PFSK-1 (cell line): ENCODE measurements at regions not wholly inside any gene's neighbourhood (a gene's known extent, or its start where the extent isn't known, plus 50 kb on each side); places are given as distances from the start of the nearest gene placed in this dataset.

Source experiments
- FOXP2 ChIP-seq: optimal IDR thresholded peaks from 2 replicates; pipeline ENCODE3; 2011; ENCODE audit warnings: borderline replicate concordance, control low read depth, inconsistent platforms; ENCODE audit not compliant: insufficient read depth; ENCODE audit errors: extremely low read length, extremely low read depth
- POLR2AphosphoS5 ChIP-seq: IDR thresholded peaks from 2 replicates; pipeline ENCODE4 v1.6.1; 2012; ENCODE audit warnings: low read depth, mild to moderate bottlenecking, control low read depth, low read length, moderate library complexity
- SIN3A ChIP-seq: IDR thresholded peaks from 2 replicates; pipeline ENCODE4 v1.6.1; 2012; ENCODE audit warnings: mild to moderate bottlenecking, low read length, moderate library complexity, borderline replicate concordance; ENCODE audit not compliant: insufficient read depth
- TAF1 ChIP-seq: IDR thresholded peaks from 2 replicates; pipeline ENCODE4 v1.6.1; 2012; ENCODE audit warnings: low read length, control low read depth, borderline replicate concordance; ENCODE audit not compliant: insufficient read depth
- TF ChIP-seq, protein P1 (sequence below), 2 experiments: IDR thresholded peaks; 2 replicates each; pipeline versions ENCODE4 v1.6.1 to v1.8.0; 2011 to 2012; ENCODE audit warnings: low read depth in 2 of 2, low read length in 2 of 2, control low read depth in 1 of 2, inconsistent platforms in 1 of 2, mild to moderate bottlenecking in 1 of 2, moderate library complexity in 1 of 2; ENCODE audit not compliant: insufficient read depth in 1 of 2

DNA sequence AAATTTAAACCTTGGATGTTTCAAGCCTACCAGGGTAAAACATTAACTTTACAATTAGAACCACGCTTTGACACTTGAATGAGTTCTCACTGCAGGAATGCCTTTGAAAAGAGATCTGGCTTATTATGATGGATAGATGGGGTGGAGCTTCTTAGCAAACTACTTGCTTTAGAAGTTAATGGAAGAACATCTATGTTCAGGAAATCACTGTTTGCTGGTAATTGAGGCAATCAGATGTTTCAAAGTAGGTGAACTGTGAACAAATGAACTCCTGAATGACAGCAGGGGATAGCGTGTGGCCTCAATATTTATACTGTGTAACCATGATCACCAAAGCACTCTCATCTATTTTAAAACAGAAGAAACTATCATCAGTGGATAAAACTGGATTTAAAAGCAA is 383.6 kb downstream of the PIK3C3 start:
- no peak for TF ChIP-seq TAF1
- TF ChIP-seq POLR2AphosphoS5 = no peak
- TF ChIP-seq SIN3A = no peak
- TF ChIP-seq, protein P1, sequence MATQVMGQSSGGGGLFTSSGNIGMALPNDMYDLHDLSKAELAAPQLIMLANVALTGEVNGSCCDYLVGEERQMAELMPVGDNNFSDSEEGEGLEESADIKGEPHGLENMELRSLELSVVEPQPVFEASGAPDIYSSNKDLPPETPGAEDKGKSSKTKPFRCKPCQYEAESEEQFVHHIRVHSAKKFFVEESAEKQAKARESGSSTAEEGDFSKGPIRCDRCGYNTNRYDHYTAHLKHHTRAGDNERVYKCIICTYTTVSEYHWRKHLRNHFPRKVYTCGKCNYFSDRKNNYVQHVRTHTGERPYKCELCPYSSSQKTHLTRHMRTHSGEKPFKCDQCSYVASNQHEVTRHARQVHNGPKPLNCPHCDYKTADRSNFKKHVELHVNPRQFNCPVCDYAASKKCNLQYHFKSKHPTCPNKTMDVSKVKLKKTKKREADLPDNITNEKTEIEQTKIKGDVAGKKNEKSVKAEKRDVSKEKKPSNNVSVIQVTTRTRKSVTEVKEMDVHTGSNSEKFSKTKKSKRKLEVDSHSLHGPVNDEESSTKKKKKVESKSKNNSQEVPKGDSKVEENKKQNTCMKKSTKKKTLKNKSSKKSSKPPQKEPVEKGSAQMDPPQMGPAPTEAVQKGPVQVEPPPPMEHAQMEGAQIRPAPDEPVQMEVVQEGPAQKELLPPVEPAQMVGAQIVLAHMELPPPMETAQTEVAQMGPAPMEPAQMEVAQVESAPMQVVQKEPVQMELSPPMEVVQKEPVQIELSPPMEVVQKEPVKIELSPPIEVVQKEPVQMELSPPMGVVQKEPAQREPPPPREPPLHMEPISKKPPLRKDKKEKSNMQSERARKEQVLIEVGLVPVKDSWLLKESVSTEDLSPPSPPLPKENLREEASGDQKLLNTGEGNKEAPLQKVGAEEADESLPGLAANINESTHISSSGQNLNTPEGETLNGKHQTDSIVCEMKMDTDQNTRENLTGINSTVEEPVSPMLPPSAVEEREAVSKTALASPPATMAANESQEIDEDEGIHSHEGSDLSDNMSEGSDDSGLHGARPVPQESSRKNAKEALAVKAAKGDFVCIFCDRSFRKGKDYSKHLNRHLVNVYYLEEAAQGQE (IDR thresholded peaks at IDR 0.05; ENCODE audit: insufficient read depth in 1 of 2, low read depth in 2 of 2, low read length in 2 of 2) = no peak
- TF ChIP-seq FOXP2 = no peak

GRCh38 chr18:42339372-42339771 is 384.3 kb downstream of the PIK3C3 start:
- TF ChIP-seq, protein P1 (IDR thresholded peaks at IDR 0.05; ENCODE audit: insufficient read depth in 1 of 2, low read depth in 2 of 2, low read length in 2 of 2) = no peak
- TF ChIP-seq TAF1 (no peak), SIN3A (no peak), FOXP2 (no peak), POLR2AphosphoS5 (no peak)

DNA sequence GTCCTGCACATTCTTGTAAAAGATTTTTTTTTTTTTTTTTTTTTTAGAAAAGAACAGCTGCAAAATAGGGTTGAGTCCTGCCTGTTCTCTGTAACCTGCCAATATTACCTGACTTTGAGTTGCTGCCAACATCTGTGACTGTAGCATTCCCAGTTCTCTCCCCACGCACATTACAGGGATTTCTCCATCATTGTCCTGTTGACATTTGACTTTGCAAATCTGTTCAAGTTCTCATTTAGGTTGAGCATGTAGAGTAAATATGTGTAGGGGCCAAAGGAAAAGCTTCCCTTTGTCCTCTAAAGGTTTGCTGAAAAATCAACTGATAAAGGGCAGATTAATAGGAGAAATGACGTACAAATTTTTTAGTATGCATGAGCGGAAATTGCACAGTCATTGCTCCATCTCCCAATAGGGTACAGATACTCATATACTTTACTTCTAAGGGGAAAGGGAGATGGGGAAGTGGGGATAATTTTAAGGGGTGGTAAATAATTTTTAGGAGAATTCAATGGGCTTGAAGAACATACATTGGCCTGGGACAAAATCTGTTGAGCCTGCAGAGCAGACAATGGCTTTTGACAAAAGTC is 385.5 kb downstream of the PIK3C3 start:
- no peak for TF ChIP-seq SIN3A
- TF ChIP-seq FOXP2 = no peak
- no peak for TF ChIP-seq POLR2AphosphoS5

GRCh38 chr18:42341423-42341822 is 386.4 kb downstream of the PIK3C3 start:
- TF ChIP-seq, protein P1 (IDR thresholded peaks at IDR 0.05; ENCODE audit: insufficient read depth in 1 of 2, low read depth in 2 of 2, low read length in 2 of 2) = no peak
- no peak for TF ChIP-seq POLR2AphosphoS5
- TF ChIP-seq TAF1 = no peak
- no peak for TF ChIP-seq SIN3A
- TF ChIP-seq FOXP2 = no peak

- no peak for TF ChIP-seq FOXP2
- TF ChIP-seq TAF1 = no peak
- TF ChIP-seq, protein P1 (IDR thresholded peaks at IDR 0.05; ENCODE audit: insufficient read depth in 1 of 2, low read depth in 2 of 2, low read length in 2 of 2) = no peak
- TF ChIP-seq SIN3A = no peak
- TF ChIP-seq POLR2AphosphoS5 = no peak
Observed at GRCh38 chr18:42348722-42349121, 393.7 kb downstream of the PIK3C3 start.
